ENCODE measurements at regions not wholly inside any gene's neighbourhood (a gene's known extent, or its start where the extent isn't known, plus 50 kb on each side); places are given as distances from the start of the nearest gene placed in this dataset.

DNA sequence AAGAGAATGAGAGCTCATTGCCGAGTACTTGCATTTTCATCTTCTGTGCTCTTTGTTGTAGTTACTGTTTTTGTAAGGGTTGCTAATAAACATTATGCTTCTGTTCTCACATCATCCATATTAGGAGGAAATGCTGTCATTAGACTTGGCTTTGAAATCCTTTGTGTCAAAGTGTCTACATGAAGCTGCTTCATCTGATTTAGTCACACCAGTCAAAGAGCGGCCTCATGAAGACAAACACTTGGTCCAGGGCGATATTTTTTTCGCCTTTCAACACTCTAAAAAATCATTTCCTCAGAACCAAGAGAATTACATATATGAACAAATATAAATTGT is 105.0 kb downstream of the SPRY2 start:
- no peak for DNase-seq (ENCODE audit: low read depth)

DNA sequence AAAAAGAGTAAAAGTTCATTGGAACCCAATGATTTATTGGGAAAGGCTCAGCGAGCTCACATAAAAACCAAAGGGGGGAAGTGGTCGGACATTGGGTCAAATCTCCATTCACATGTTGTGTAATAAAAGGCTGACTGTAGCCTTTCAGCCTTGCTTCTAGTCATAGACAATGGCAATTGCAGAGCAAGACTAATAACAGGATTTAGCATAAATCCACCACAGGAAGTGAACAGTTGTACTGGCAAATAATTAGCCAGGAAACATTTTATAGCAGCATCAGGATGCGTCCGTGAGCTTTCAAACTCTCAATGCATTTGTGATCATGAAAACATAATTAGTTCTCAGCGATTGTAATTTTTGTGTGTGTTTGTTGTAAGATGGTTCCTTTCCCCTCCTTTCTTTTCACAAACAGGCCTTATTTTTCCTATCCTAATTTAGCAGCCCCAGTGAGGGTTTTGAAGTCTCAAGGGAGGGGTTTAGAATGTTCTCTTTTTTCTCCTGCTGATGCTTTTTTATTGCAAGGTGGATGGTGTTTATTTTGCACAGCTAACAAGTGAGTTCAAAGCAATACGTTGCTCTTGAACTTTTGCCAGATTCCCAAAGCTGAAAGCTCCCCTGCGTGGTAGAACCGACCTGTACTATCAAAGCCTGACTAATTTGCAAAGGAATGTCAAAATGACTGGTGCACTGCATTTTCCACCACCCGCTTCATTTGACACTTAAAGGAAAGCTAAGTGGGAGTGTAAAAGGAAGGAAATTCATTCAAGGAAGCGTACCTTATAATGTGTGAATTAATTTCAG is 105.6 kb downstream of the SPRY2 start:
- DNase-seq (ENCODE audit: low read depth), result no peak

DNA sequence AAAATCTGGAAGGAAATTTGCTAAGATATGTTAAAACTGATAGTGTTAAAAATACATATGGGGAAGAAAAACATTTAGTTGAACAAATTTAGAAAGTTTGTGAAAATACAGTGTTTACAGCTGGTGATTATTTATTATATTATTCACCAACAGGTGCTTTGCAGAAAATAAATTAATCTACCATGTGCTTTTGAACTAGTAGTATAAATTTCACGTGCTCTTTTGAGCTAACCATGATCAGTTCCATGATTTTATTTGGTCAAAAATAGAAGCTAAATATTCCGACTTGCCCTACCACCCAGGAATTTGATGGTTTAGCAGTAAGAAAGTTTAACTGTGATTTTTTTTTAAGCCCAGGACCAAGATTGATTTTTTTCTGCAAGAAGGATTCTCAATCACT is 113.3 kb downstream of the SPRY2 start:
- no peak for DNase-seq (ENCODE audit: low read depth)

DNA sequence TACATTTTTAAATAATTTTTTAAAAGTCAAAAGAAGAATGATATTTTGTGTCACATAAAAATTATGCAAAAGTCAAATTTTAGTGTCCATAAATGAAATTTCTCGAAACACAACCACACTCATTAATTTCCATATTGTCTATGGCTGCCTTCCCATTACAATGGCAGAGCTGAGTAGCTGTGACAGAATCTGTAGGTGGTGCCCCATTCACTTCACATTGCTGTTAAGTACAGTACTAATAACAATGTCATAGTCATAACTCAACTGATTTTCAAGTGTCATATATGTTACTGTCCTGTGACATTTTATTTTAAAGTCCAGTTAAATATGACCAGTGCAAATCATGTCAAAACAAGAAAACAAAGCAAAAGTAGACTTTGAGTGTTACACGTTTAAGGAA is 114.3 kb downstream of the SPRY2 start:
- DNase-seq (ENCODE audit: low read depth), result no peak

DNA sequence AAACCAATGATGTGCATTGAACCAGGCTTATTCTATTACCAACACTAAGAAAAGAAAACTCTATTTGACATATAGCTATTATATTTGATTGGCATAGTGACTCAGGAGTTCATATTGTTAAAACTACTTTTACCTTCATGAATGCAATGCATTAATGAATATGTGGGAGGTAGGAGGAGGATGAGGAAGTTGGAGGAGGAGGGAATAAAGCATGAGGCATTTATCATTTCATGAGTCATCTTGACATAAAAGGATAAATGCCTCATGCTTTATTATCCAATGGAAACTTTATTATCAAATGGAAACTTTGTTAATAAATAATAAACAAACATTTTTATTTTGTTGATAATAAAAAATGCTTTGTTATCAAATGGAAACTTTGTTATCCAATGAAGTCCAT is 116.5 kb downstream of the SPRY2 start:
- DNase-seq (ENCODE audit: low read depth), result no peak

DNA sequence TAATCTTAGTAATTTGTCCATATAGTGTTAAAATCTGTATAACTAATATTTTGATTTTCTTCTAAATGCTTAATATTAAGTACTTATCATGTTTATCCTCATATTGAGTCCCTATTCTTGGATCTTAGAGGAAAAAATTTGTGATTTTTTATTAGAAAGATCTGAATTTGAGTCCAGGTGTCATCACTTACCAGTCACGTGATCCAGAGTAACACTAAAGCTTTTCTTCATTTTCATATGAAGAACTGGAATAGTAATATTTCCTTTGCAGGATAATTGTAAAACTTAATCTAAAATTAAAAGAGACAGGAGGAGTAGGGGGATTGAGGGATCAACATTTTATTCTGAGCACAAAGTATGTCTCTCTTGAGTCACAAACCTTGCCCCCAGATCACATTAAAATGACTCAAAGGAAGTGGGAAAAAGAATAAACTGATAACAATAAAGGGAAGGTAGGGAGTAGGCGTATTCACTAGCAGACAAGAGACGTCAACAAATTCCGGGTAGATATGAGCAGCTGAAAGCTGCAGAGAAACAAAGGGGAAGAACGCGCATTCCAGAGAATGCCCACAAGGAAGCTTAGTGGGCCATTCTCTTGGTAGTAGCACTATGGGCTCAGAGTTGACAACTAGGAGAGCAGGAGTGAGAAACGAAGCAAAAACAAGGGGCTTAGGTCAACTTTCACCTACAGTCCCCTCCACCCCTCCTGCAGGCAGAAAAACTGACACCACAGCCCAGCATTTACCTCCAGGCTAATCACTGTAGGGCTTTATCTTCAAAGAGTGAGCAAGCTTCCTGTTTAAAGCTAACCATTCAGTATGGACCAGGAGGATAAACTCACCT is 123.1 kb downstream of the SPRY2 start:
- DNase-seq (ENCODE audit: low read depth), result no peak

DNA sequence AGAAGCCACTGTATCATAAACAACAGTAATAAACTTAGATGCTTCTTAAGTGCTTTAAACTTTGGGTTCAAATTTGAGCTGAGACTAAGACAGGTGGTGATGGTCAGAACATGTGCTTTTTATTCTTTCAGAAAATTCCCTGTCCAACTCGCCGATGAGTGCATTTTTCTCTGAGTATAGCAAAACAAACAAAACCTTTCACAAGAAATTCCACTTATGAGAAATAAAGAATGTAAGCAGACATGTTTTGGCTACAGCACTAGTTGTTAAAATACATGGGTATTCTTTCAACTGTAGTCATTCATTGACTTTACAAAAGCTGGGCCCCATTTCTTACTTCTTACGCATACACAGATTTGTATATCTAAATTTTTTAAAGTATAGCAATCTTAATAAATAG is 125.6 kb downstream of the SPRY2 start:
- no peak for DNase-seq (ENCODE audit: low read depth)

DNA sequence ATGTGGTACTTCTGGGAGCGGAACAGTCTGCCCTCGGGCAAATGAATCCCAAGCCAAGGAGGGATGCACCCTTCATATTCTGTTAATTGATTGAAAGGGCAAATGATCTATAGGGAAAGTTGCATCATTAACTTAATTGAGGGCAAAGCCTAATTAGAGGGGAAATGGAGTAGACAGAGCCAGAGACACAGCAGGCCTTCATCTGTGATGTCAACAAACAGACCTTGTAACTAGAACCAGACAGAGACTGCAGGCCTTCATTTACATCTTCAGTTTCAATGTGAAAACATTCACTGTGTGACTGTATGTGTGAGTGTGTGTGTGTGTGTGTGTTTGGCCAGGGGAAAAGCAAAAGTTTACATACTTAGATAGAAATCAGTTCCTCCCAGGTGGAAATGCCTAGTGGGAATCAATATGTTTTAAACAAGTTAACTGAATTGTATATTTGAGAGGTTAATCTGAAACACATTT is 126.4 kb downstream of the SPRY2 start:
- no peak for DNase-seq (ENCODE audit: low read depth)

DNA sequence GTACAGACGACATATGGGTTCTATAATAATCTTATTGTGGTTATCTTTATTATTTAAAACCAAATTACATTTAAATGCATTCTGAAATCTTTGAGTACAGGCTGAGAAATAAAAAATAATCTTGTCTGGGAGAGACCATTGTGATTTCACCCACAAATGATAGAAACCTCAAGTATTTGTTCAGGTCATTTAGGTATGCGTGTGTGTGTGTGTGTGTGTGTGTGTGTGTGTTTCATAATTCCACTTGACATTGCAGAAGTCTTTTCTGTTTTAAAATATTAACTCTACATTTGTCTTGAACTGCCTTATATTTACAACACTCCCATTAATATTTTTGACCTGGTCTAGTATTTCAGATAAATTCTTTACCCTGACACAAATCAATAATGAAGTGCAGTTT is 126.9 kb downstream of the SPRY2 start:
- no peak for DNase-seq (ENCODE audit: low read depth)

DNA sequence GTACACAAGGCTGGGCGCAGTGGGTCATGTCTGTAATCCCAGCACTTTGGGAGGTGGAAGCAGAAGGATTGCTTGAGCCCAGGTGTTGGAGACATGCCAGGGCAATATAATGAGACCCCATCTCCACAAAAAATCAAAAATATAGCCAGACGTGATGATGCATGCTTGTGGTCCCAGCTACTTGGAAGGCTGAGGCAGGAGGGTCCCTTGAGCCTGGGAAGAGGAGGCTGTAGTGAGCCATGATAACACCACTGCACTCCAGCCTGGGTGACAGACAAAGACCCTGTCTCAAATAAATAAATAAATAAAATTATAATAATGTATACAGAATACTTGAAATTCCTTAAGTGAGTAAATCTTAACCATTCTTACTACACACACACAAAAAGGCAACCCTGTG is 127.7 kb downstream of the SPRY2 start:
- no peak for DNase-seq (ENCODE audit: low read depth)

DNA sequence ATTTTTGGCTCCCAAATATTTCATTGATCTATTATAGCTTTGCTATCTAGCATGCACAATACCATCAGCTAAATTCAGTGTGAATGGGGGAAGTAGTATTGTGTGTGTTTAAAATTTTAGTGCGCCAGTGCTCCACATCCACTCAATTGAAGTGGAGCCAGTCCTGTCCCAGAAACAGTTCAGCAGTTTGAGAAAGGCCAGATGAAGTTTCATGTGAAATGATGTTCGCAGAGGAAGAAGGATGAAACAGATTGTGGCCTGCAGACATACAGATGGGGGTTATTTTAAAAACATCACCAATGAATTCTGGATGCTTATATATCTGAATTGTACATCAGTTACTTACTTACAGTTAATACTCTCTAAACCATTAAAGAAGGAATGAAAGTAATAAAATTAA is 129.4 kb downstream of the SPRY2 start:
- DNase-seq (ENCODE audit: low read depth), result no peak

DNA sequence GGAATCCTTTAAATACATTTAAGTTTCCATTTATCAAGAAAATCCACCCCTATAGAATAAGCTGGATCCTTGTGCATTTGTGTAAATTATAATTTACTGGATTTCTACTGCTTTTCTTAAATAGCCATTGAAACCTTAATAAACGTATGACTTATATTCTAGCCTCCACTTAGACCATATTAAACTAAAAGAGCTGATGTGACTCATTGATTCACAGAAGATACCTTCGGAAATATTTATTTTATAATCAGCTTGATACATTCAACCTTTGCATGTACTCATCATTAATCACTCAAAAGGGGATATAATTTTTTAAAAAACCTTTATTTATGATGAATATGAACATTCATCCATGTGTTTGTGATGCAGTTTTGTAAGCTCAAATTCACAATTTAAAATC is 136.3 kb downstream of the SPRY2 start:
- no peak for DNase-seq (ENCODE audit: low read depth)

DNA sequence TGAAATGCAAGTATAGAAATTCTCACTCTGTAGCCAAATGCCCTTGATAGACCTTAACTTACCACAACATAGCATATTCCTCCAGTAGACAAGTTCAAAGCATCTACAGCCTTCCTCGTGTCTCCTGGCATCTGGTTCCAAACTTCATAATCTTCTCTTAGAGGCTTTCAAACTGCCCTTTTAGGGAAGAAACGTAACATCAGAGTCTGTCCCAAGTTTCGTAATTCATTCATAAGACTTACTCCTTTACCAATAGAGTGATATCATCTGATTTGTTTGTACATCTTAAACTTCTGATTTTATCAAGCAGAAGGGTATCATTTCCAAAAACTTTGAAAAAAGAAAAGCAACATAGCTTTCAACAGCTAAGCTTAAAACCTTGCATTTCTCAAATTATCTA is 137.4 kb downstream of the SPRY2 start:
- DNase-seq (ENCODE audit: low read depth), result no peak

DNA sequence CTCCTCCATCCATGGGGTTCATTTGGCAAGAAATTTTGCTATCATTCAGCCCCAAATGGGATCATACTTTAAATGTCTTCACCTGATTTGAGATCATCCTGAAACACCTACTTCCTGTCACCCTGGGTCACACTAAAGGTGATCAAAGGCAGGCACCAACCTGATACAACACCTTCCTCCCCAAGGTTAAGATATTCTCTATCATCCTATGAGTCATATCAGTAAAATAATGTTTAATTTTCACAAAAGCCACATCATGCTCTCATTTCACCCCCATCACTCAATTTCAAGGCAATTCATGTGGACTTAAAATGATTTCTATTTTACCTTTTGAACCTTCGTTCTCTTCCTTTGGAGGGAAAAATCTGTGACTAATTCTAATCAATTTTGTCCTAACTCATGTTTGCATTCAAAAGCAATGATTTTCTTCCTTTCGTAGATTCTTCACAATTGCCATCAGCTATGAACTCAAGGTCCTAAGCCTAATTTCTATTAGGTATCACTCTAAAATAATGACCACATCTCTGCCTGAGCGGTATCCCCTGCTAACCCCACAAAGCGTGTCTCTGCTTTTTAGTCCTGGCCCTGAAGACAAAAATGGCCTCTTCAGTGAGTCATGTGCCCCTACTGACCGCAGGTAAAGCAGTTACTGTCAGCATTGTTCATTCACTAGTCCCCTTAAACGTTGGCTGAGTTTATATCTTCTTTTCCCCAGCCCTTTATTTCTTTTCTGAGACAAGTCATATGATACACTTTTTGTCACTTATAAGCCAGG is 139.0 kb downstream of the SPRY2 start:
- DNase-seq (ENCODE audit: low read depth), result no peak

DNA sequence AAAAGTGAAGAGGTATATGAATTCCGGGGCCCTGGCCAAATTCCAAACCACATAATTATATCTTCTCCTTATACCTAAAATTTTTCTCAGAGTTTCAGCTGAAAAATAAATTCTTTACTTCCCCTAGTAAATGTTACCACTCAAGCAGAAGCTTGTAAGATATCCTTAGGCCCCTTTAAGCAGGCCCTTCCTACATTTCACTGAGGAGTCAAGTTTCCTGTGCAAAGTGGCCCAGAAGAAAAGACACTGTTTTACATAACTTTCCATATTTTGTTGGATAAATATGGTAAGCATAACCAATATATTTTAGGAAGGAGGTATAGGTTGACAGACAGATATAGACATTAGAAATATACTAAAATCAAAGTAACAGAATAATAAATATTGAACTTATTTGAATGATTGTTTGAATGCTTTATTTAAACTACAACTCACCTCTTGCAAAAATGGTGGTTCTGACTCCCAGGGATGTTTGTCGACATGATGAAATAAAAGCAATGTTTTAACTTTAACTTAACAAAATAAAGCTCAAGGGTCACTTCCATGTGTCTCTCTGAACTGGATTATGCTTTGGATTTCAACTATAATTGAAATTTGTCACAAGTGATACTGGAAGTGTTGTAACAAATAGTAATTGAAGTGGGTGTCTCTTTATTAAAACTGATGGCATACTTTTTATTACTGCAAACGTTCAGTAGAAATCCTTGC is 141.2 kb downstream of the SPRY2 start:
- DNase-seq (ENCODE audit: low read depth), result no peak

DNA sequence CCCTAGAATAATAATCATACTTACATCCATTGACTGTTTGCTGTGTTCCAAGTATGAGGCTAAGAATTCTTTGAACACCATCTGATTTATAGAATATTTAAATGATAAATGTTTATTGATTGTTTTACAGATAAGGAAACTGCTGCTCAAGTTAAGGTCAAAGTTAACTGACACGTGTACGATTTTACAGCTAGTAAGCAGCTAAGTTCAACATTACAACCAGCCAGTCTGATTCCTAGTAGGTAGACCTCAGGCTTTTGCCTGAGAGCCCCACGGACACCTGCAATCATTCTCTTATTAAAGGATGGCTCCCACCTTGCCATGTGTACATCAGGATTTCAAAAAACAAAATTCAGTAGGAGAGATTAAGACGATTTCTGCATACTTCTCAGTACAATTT is 141.9 kb downstream of the SPRY2 start:
- no peak for DNase-seq (ENCODE audit: low read depth)

DNA sequence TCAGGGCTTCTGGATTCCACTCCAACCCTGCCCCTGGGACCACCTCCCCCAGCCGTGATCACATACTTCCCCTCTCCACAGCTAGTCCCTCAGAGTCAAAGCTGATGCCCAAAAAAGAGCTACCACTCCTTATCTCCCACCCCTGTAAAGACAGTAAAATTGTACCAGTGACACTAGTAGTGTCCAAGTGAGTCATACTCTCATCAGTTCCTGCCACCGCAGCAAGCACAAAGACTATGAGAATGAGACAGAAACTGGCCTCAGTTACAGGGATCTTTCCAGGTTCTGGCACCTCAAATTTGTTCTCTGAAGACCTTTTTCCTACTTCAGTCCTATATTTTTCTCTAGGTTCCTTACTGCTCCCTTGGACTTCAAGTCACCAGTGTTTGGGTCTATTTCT is 144.2 kb downstream of the SPRY2 start:
- no peak for DNase-seq (ENCODE audit: low read depth)

DNA sequence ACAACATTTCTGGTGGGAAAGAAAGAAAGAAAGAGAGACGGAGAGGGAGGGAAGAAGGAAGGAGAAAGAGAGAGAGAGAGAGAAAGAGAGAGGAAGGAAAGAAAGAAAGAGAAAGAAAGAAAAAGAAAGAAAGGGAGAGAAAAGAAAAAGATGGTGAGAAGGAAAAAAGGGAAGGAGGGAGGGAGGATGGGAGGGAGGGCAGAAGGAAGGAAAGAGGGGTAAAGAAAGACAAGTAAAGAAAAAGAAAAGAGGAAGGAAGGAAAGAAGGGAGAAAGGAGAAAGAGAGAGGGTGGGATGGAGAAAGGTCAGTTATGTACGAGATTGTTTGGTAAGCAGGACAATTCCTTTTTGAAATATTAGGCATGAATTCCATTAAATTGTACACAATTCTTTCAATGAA is 145.3 kb downstream of the SPRY2 start:
- no peak for DNase-seq (ENCODE audit: low read depth)

DNA sequence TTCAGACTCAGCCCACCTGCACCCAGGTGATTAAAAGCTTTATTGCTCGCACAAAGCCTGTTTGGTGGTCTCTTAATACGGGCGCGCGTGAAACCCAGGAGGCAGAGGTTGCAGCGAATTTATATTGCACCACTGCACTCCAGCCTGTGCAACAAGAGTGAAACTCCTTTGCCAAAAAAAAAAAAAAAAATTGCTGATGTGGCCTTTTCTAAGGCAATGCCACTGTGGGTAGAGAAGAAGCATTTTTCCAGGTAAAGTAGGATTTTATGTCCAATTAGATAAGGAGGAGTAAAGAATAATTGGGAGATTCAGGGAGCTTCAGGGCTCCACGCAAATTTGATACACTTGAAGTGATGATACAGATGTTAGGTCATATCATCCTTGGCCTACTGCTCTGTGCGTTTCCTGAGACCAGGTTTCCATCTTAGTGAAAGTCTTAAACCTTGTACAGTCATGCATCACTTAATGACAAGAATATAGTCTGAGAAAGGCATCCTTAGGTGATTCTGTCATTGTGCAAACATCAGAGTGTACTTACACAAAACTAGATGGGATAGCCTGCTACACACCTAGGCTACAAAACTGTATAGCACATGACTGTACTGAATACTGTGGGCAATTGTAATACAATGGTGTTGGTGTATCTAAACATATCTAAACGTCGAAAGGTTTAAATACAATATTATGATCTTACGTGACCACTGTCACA is 150.9 kb downstream of the SPRY2 start:
- DNase-seq (ENCODE audit: low read depth), result no peak

DNA sequence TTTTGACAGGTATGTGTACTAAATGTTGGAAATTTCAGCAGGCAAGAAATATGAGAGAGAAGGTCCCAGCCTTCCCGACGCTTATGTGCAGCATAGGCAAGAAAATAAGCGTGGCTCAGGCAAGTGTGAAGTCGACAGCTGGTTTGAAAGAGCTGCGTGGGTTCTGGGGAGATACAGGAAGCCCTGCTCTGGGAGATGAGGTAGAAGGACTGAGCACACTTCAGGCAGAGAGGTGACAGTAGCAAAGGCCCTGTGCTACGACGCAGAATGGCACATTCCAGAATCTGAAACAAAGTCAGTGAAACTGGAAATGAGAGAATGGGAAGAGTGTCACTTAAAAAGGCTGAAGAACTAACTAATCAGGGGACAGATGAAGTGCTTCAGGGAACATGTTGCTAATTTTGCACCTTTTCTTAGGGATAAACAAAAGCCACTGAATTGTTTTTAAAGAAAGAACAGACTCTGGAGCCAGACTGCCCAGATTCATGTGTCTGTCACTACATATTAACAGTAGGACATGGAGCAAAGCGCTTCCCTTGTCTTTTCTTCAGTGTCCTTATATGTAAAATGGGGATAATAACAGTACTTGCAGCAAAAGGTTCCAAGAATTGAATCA is 160.1 kb downstream of the SPRY2 start:
- DNase-seq (ENCODE audit: low read depth), result no peak

DNA sequence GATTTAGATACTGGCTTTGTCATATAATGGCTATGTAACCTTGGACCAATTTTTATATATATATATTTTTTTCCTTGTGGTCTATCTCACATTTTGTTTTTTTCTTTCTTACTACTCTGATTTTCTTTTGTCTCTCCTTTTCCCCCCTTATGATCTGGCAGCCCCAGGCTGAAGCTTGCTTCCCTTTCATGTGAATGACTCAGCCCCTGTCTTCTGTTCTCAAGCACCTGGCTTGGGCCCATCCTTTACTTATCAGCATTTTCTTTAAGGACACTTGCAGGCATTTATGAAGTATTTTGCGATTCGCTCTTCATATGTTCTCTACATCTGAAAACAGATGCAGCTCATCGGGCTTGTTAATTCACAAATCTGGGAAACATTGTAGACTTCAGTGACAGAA is 163.6 kb downstream of the SPRY2 start:
- no peak for DNase-seq (ENCODE audit: low read depth)
